HS-5 (cell line): ENCODE measurements at regions not wholly inside any gene's neighbourhood (a gene's known extent, or its start where the extent isn't known, plus 50 kb on each side); places are given as distances from the start of the nearest gene placed in this dataset.

ENCODE experiments used
- DNase-seq: peaks from one replicate; pipeline ENCODE4 v3.0.0-alpha.2; 2012; ENCODE audit warnings: low read depth

- DNase-seq, result no peak
Measured at GRCh38 chr10:75294518-75294865, 58.7 kb upstream of the COMTD1 start.

- no peak for DNase-seq
Measured at GRCh38 chr10:75294031-75294437, 58.3 kb upstream of the COMTD1 start.

GRCh38 chr10:75293446-75293820, 57.7 kb upstream of the COMTD1 start:
- no peak for DNase-seq

- no peak for DNase-seq
Measured at GRCh38 chr10:75292794-75293445, 57.2 kb upstream of the COMTD1 start.

- no peak for DNase-seq
Measured at GRCh38 chr10:75291805-75292204, 56.0 kb upstream of the COMTD1 start.

- no peak for DNase-seq
Measured at GRCh38 chr10:75288140-75288711, 52.5 kb upstream of the COMTD1 start.

- no peak for DNase-seq
Measured at GRCh38 chr10:75287697-75288096, 51.9 kb upstream of the COMTD1 start.

GRCh38 chr10:75286901-75287300, 51.1 kb upstream of the COMTD1 start:
- no peak for DNase-seq
